HepG2 (cell line): ENCODE measurements at regions not wholly inside any gene's neighbourhood (a gene's known extent, or its start where the extent isn't known, plus 50 kb on each side); places are given as distances from the start of the nearest gene placed in this dataset.

ENCODE experiments used
- ATAC-seq: fragments of 200-7000 bp; cut with Tn5 transposase; 3 replicates; pipeline ENCODE4 v1.9.1; 2020; ENCODE audit warnings: mild to moderate bottlenecking, moderate library complexity
- BruUV-seq: library from RNA; stranded (reverse); fragments of 400-500 nt; replicated peaks from 2 replicates; lab custom pipeline; 2021; lab: Mats Ljungman, UMichigan
- CTCF ChIA-PET: fragments of 300-600 bp; formaldehyde crosslinking; extraction: SDS; loops from one replicate; lab custom pipeline; 2021; ENCODE audit warnings: low total read pairs, inconsistent platforms, low intra/inter-chr PET ratio; lab: Yijun Ruan, JAX
- POLR2A ChIA-PET: fragments of 350-600 bp; sonication (Branson Sonifier 250); formaldehyde crosslinking; loops from one replicate; lab custom pipeline; 2020; ENCODE audit warnings: antibody characterized with exemption, inconsistent platforms; lab: Yijun Ruan, JAX
- DNase-seq: peaks from one replicate; pipeline ENCODE4 v3.0.0-alpha.2; 2015; ENCODE audit warnings: low spot score
- FAIRE-seq: peaks from 3 replicates; lab custom pipeline; 2011; peaks lifted over from hg19 to GRCh38; lab: Jason Lieb, UNC
- H2AFZ ChIP-seq: one replicate; pipeline ENCODE4 v1.6.1; 2011; ENCODE audit warnings: low read length, inconsistent platforms
- H3K27ac ChIP-seq: fragments of 300-600 bp; 3 replicates; pipeline ENCODE4 v1.8.0; 2011; ENCODE audit warnings: mixed run types, mild to moderate bottlenecking, mixed read lengths, low read length, inconsistent platforms; ENCODE audit not compliant: insufficient read depth; ENCODE audit errors: extremely low read length
- H3K27me3 ChIP-seq, 2 experiments: fragments of 200-600 bp in 1 of 2; 2 replicates in 1 of 2; 3 replicates in 1 of 2; pipeline versions ENCODE4 v1.6.0 to v1.8.0; 2011; ENCODE audit warnings: low read length in 2 of 2, mild to moderate bottlenecking in 2 of 2, moderate library complexity in 2 of 2, inconsistent platforms in 1 of 2; ENCODE audit not compliant: insufficient read depth in 2 of 2, control insufficient read depth in 1 of 2
- H3K36me3 ChIP-seq, 2 experiments: fragments of 200-600 bp in 1 of 2; replicated peaks in 1 of 2; 2 replicates in 1 of 2; 3 replicates in 1 of 2; pipeline versions ENCODE4 v1.5.1 to v1.8.0; 2011; ENCODE audit warnings: low read length in 2 of 2, inconsistent platforms in 1 of 2; ENCODE audit not compliant: insufficient read depth in 2 of 2, control insufficient read depth in 1 of 2
- H3K4me1 ChIP-seq: 2 replicates; pipeline ENCODE4 v1.5.1; 2012; ENCODE audit warnings: low read length, inconsistent platforms; ENCODE audit not compliant: insufficient read depth
- H3K4me2 ChIP-seq: 2 replicates; pipeline ENCODE4 v1.6.0; 2011; ENCODE audit warnings: low read depth, low read length, inconsistent platforms
- H3K4me3 ChIP-seq, 3 experiments: fragments of 200-600 bp in 1 of 3; sonication (generic), shearing (Covaris generic) in 1 of 3; replicated peaks in 1 of 3; 2 replicates each; pipeline ENCODE4 v1.5.1; 2011 to 2016; ENCODE audit warnings: low read length in 3 of 3, inconsistent platforms in 2 of 3, low read depth in 2 of 3, mild to moderate bottlenecking in 2 of 3, control low read depth in 1 of 3, mixed read lengths in 1 of 3; ENCODE audit not compliant: insufficient read depth in 1 of 3
- H3K79me2 ChIP-seq: one replicate; pipeline ENCODE4 v1.6.1; 2011; ENCODE audit warnings: low read length, inconsistent platforms; ENCODE audit not compliant: insufficient read depth
- H3K9ac ChIP-seq: 2 replicates; pipeline ENCODE4 v1.6.0; 2011; ENCODE audit warnings: mild to moderate bottlenecking, low read depth, low read length, inconsistent platforms; ENCODE audit not compliant: insufficient read depth
- H3K9me3 ChIP-seq: 2 replicates; pipeline ENCODE4 v1.5.1; 2012; ENCODE audit warnings: mild to moderate bottlenecking, low read length
- H4K20me1 ChIP-seq: 2 replicates; pipeline ENCODE4 v1.6.0; 2011; ENCODE audit warnings: inconsistent platforms, mild to moderate bottlenecking, low read length, moderate library complexity; ENCODE audit not compliant: insufficient read depth
- FOXJ3 ChIP-seq: sonication (generic); formaldehyde crosslinking; IDR thresholded peaks from 2 replicates; pipeline ENCODE4 v1.4.0; 2020; ENCODE audit warnings: missing genetic modification reagents, mild to moderate bottlenecking, borderline replicate concordance
- GFI1 ChIP-seq: sonication (generic); formaldehyde crosslinking; IDR thresholded peaks from 2 replicates; pipeline ENCODE4 v1.5.0; 2020; ENCODE audit warnings: missing genetic modification reagents, mild to moderate bottlenecking, borderline replicate concordance
- HDAC6 ChIP-seq: fragments of 200-600 bp; sonication (generic); IDR thresholded peaks from 2 replicates; pipeline ENCODE4 v1.7.0; 2017; ENCODE audit warnings: mild to moderate bottlenecking, antibody characterized with exemption, low read length, low read depth
- HOXD1 ChIP-seq: sonication (generic); formaldehyde crosslinking; IDR thresholded peaks from 2 replicates; pipeline ENCODE4 v1.5.0; 2020; ENCODE audit warnings: missing genetic modification reagents
- KDM6A ChIP-seq: IDR thresholded peaks from 2 replicates; pipeline ENCODE4 v1.6.1; 2016; ENCODE audit warnings: low read depth
- KLF6 ChIP-seq: IDR thresholded peaks from 2 replicates; pipeline ENCODE4 v1.8.0; 2016; ENCODE audit warnings: missing biosample characterization, missing genetic modification reagents
- NAIF1 ChIP-seq: sonication (generic); formaldehyde crosslinking; IDR thresholded peaks from 2 replicates; pipeline ENCODE4 v1.5.0; 2020; ENCODE audit warnings: mild to moderate bottlenecking, missing genetic modification reagents, borderline replicate concordance
- NFATC3 ChIP-seq: sonication (generic); formaldehyde crosslinking; IDR thresholded peaks from 2 replicates; pipeline ENCODE4 v1.5.1; 2020; ENCODE audit warnings: mild to moderate bottlenecking, missing genetic modification reagents
- SIN3B ChIP-seq: fragments of 150-350 bp; IDR thresholded peaks from 2 replicates; pipeline ENCODE4 v1.6.1; 2014; ENCODE audit warnings: low read length
- TFDP1 ChIP-seq: IDR thresholded peaks from 2 replicates; pipeline ENCODE4 v1.6.1; 2016; ENCODE audit warnings: missing compliant biosample characterization, missing genetic modification reagents, borderline replicate concordance
- USF2 ChIP-seq, 2 experiments: sonication (generic) in 1 of 2; formaldehyde crosslinking in 1 of 2; IDR thresholded peaks; 2 replicates each; pipeline versions ENCODE4 v1.5.1 to v1.6.1; 2011 to 2020; ENCODE audit warnings: borderline replicate concordance in 1 of 2, low read depth in 1 of 2, low read length in 1 of 2, mild to moderate bottlenecking in 1 of 2, missing genetic modification reagents in 1 of 2, moderate library complexity in 1 of 2
- ZNF333 ChIP-seq: sonication (generic); formaldehyde crosslinking; IDR thresholded peaks from 2 replicates; pipeline ENCODE4 v1.4.0; 2020; ENCODE audit warnings: mild to moderate bottlenecking, missing genetic modification reagents, borderline replicate concordance
- ZNF614 ChIP-seq: IDR thresholded peaks from 2 replicates; pipeline ENCODE4 v1.6.1; 2018; ENCODE audit warnings: missing biosample characterization, missing genetic modification reagents, inconsistent platforms, borderline replicate concordance
- ZNF619 ChIP-seq: sonication (generic); formaldehyde crosslinking; IDR thresholded peaks from 2 replicates; pipeline ENCODE4 v1.4.0; 2020; ENCODE audit warnings: mild to moderate bottlenecking, missing genetic modification reagents
- ZSCAN12 ChIP-seq: sonication (generic); formaldehyde crosslinking; IDR thresholded peaks from 2 replicates; pipeline ENCODE4 v1.9.0; 2021; ENCODE audit warnings: mild to moderate bottlenecking, missing genetic modification reagents
- WGBS: methylation state at CpG from one replicate; pipeline ENCODE4 v1.1.6; 2017; ENCODE audit warnings: low lambda C conversion rate; 5-methylcytosine and 5-hydroxymethylcytosine counted together
- in situ Hi-C: cut with HindIII; loops from 2 replicates; pipeline ENCODE4 v1.10.0; 2017; ENCODE audit warnings: low pct_unique_long_range_greater_than_20kb; ENCODE audit not compliant: extremely low pct_ligation_motif_present
- intact Hi-C: fragments of 100-400 bp; cut with micrococcal nuclease; formaldehyde crosslinking; loops from one replicate; pipeline ENCODE4 v1.10.0; 2022; ENCODE audit not compliant: unreplicated experiment
- TF ChIP-seq, protein P1 (sequence below): sonication (generic); formaldehyde crosslinking; conservative IDR thresholded peaks from 2 replicates; pipeline ENCODE4 v1.4.0; 2020; ENCODE audit warnings: missing genetic modification reagents

GRCh38 chr13:88648598-88649373, 977.6 kb downstream of the SLITRK5 start (continued):
- TF ChIP-seq ZNF614 (no peak), GFI1 (CRISPR knock-in tag) (no peak), ZNF619 (CRISPR knock-in tag) (no peak), KLF6 (CRISPR knock-in tag) (no peak), HDAC6 (no peak), ZSCAN12 (CRISPR knock-in tag) (no peak)

DNA sequence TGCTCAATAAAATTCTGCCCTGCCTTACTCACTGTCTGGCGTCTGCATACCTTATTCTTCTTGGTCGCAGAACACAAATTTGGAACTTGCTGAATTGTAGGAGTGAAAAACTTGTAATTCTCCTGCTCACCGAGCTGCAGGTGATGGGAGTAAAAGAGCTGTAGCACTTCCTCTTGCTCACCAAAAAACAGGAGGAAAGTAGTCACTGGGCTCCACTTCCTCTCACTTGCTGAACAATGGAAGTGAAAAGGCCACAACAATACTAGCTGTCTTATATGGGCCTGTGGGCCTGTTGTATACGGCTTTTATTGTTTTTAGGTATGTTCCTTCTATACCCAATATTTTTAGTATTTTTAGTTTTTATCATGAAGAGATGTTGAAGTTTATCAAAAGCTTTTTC, 978.7 kb downstream of the SLITRK5 start:
- BruUV-seq = no TSS peak
- 0% methylated on average over 4 of the region's 4 CpGs for WGBS
- in situ Hi-C loops (no loop called here), intact Hi-C loops (no loop called here)
- Histone ChIP-seq H3K4me3 (no peak overlapping the region), H3K4me2 (no peak overlapping the region), H3K4me1 (no peaks in the 10 kb centered on the region), H3K9me3 (peaks cover 48% of the 10 kb centered on the region), H3K27me3 (no peaks in the 10 kb centered on the region), H3K79me2 (no peaks in the 10 kb centered on the region), H3K9ac (no peak overlapping the region), H3K36me3 (no peaks in the 10 kb centered on the region), H2AFZ (no peak overlapping the region), H3K27ac (no peak overlapping the region), H4K20me1 (no peaks in the 10 kb centered on the region)
- DNase-seq (no peak), ATAC-seq (no peak), FAIRE-seq (no peak)
- POLR2A ChIA-PET = no interaction called here
- CTCF ChIA-PET = no interaction called here
- TF ChIP-seq, protein P1, sequence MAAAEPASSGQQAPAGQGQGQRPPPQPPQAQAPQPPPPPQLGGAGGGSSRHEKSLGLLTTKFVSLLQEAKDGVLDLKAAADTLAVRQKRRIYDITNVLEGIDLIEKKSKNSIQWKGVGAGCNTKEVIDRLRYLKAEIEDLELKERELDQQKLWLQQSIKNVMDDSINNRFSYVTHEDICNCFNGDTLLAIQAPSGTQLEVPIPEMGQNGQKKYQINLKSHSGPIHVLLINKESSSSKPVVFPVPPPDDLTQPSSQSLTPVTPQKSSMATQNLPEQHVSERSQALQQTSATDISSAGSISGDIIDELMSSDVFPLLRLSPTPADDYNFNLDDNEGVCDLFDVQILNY (CRISPR knock-in tag) = no peak
- TF ChIP-seq HOXD1 (CRISPR knock-in tag) (no peak), NFATC3 (CRISPR knock-in tag) (no peak), SIN3B (no peak), USF2 (IDR thresholded peaks at IDR 0.05; ENCODE audit: low read depth, low read length) (no peak), USF2 (CRISPR knock-in tag; IDR thresholded peaks at IDR 0.05; ENCODE audit: borderline replicate concordance) (no peak), TFDP1 (CRISPR knock-in tag) (no peak), NAIF1 (no peak), FOXJ3 (CRISPR knock-in tag) (no peak), ZNF333 (CRISPR knock-in tag) (no peak), KDM6A (CRISPR knock-in tag) (no peak)
